Parathyroid adenoma (tissue), 2 donors: ENCODE measurements at regions not wholly inside any gene's neighbourhood (a gene's known extent, or its start where the extent isn't known, plus 50 kb on each side); places are given as distances from the start of the nearest gene placed in this dataset.

ENCODE experiments used
- H2AFZ ChIP-seq: fragments of 300-600 bp; sonication (generic); one replicate; pipeline ENCODE4 v1.7.0; 2017; ENCODE audit warnings: antibody characterized with exemption, mild to moderate bottlenecking
- H3K27ac ChIP-seq: fragments of 300-600 bp; sonication (generic); one replicate; pipeline ENCODE4 v1.7.0; 2017
- H3K27me3 ChIP-seq: fragments of 300-600 bp; sonication (generic); one replicate; pipeline ENCODE4 v1.7.0; 2017; ENCODE audit warnings: low read length; ENCODE audit not compliant: control insufficient read depth, insufficient read depth
- H3K36me3 ChIP-seq: fragments of 300-600 bp; sonication (generic); one replicate; pipeline ENCODE4 v1.7.0; 2017; ENCODE audit warnings: low read length; ENCODE audit not compliant: control insufficient read depth, insufficient read depth
- H3K4me1 ChIP-seq: fragments of 300-600 bp; sonication (generic); one replicate; pipeline ENCODE4 v1.7.0; 2017; ENCODE audit warnings: control low read depth
- H3K4me2 ChIP-seq: fragments of 300-600 bp; sonication (generic); one replicate; pipeline ENCODE4 v1.7.0; 2017; ENCODE audit warnings: low read length
- H3K4me3 ChIP-seq: fragments of 300-600 bp; sonication (generic); one replicate; pipeline ENCODE4 v1.7.0; 2017; ENCODE audit warnings: low read depth, low read length
- H3K79me2 ChIP-seq: fragments of 300-600 bp; sonication (generic); one replicate; pipeline ENCODE4 v1.7.0; 2017; ENCODE audit warnings: control low read depth
- H3K9ac ChIP-seq: fragments of 300-600 bp; sonication (generic); one replicate; pipeline ENCODE4 v1.7.0; 2017; ENCODE audit warnings: mild to moderate bottlenecking
- H3K9me3 ChIP-seq: fragments of 300-600 bp; sonication (generic); one replicate; pipeline ENCODE4 v1.7.0; 2017; ENCODE audit warnings: low read length; ENCODE audit not compliant: control insufficient read depth
- TF ChIP-seq, protein P1 (sequence below): fragments of 300-600 bp; sonication (generic); IDR thresholded peaks from one replicate; pipeline ENCODE4 v1.7.0; 2017; ENCODE audit warnings: antibody characterized with exemption, mild to moderate bottlenecking
- donor health status: primary hyperparathyroidism.

- H2AFZ ChIP-seq, result no peak overlapping the region
- H3K27ac ChIP-seq, result no peak overlapping the region
- no peak overlapping the region for H3K4me2 ChIP-seq
- H3K9me3 ChIP-seq, result no peaks in the 10 kb centered on the region
- H3K9ac ChIP-seq, result no peak overlapping the region
- TF ChIP-seq, protein P1, sequence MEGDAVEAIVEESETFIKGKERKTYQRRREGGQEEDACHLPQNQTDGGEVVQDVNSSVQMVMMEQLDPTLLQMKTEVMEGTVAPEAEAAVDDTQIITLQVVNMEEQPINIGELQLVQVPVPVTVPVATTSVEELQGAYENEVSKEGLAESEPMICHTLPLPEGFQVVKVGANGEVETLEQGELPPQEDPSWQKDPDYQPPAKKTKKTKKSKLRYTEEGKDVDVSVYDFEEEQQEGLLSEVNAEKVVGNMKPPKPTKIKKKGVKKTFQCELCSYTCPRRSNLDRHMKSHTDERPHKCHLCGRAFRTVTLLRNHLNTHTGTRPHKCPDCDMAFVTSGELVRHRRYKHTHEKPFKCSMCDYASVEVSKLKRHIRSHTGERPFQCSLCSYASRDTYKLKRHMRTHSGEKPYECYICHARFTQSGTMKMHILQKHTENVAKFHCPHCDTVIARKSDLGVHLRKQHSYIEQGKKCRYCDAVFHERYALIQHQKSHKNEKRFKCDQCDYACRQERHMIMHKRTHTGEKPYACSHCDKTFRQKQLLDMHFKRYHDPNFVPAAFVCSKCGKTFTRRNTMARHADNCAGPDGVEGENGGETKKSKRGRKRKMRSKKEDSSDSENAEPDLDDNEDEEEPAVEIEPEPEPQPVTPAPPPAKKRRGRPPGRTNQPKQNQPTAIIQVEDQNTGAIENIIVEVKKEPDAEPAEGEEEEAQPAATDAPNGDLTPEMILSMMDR, result no peak
- no peaks in the 10 kb centered on the region for H3K36me3 ChIP-seq
- H3K27me3 ChIP-seq, result no peaks in the 10 kb centered on the region
- H3K4me1 ChIP-seq, result no peaks in the 10 kb centered on the region
- H3K4me3 ChIP-seq, result no peak overlapping the region
- no peaks in the 10 kb centered on the region for H3K79me2 ChIP-seq
Measured at GRCh38 chr18:70666936-70667335, 378.1 kb downstream of the SOCS6 start.

DNA sequence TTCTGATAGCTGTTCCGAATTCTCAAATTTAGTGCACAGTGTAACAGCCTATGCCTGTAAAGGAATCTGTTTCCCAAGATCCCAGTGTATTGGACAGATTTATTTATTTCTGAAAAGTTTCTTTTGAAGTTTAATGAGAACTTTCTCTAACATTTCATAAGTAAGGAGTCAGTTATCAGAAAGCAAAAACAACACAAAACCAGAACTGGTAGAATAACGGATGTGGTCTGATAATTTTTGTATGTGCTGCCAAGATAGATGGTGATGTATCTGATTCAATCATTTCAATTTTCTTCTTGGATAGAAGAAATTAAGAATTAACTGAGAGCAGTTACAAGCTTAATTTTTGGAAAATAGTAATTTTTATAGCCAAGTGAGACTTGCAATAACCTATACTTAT is 374.3 kb downstream of the SOCS6 start:
- Histone ChIP-seq H3K4me1 (no peaks in the 10 kb centered on the region), H3K27ac (no peak overlapping the region), H3K4me3 (no peak overlapping the region), H3K9ac (no peak overlapping the region), H3K79me2 (no peaks in the 10 kb centered on the region), H3K27me3 (no peaks in the 10 kb centered on the region), H2AFZ (no peak overlapping the region), H3K4me2 (no peak overlapping the region), H3K9me3 (no peaks in the 10 kb centered on the region), H3K36me3 (no peaks in the 10 kb centered on the region)
- TF ChIP-seq, protein P1, result no peak

GRCh38 chr18:70662588-70662987 is 373.7 kb downstream of the SOCS6 start:
- Histone ChIP-seq H3K4me1 (no peaks in the 10 kb centered on the region), H2AFZ (no peak overlapping the region), H3K9me3 (no peaks in the 10 kb centered on the region), H3K9ac (no peak overlapping the region), H3K36me3 (no peaks in the 10 kb centered on the region), H3K4me3 (no peak overlapping the region), H3K4me2 (no peak overlapping the region), H3K79me2 (no peaks in the 10 kb centered on the region), H3K27me3 (no peaks in the 10 kb centered on the region), H3K27ac (no peak overlapping the region)
- TF ChIP-seq, protein P1, result no peak

GRCh38 chr18:70659036-70659925 is 370.4 kb downstream of the SOCS6 start:
- Histone ChIP-seq H3K36me3 (no peaks in the 10 kb centered on the region), H3K79me2 (no peaks in the 10 kb centered on the region), H3K9me3 (no peaks in the 10 kb centered on the region), H3K4me2 (no peak overlapping the region), H2AFZ (no peak overlapping the region), H3K27me3 (no peaks in the 10 kb centered on the region), H3K9ac (no peak overlapping the region), H3K27ac (no peak overlapping the region), H3K4me3 (no peak overlapping the region), H3K4me1 (no peaks in the 10 kb centered on the region)
- TF ChIP-seq, protein P1, result no peak

GRCh38 chr18:70653671-70654070 is 364.8 kb downstream of the SOCS6 start:
- H3K79me2 ChIP-seq, result no peaks in the 10 kb centered on the region
- no peak overlapping the region for H3K9ac ChIP-seq
- no peaks in the 10 kb centered on the region for H3K27me3 ChIP-seq
- H3K36me3 ChIP-seq, result no peaks in the 10 kb centered on the region
- H3K9me3 ChIP-seq, result no peaks in the 10 kb centered on the region
- no peak overlapping the region for H2AFZ ChIP-seq
- no peak overlapping the region for H3K4me3 ChIP-seq
- no peak overlapping the region for H3K27ac ChIP-seq
- TF ChIP-seq, protein P1, result no peak
- no peak overlapping the region for H3K4me2 ChIP-seq
- no peaks in the 10 kb centered on the region for H3K4me1 ChIP-seq
